NCI-H1417 treated with DMSO at 0.1 percent for 48 hours (cell line): ENCODE measurements at regions not wholly inside any gene's neighbourhood (a gene's known extent, or its start where the extent isn't known, plus 50 kb on each side); places are given as distances from the start of the nearest gene placed in this dataset.
"Not testable (repeated sequence)": the region's sequence is repeated elsewhere in the genome, so short reads cannot be mapped to it uniquely, and the experiment has no call there.

Experiments
- DNase-seq: peaks from one replicate; lab custom pipeline; 2025; lab: John Stamatoyannopoulos, UW

DNA sequence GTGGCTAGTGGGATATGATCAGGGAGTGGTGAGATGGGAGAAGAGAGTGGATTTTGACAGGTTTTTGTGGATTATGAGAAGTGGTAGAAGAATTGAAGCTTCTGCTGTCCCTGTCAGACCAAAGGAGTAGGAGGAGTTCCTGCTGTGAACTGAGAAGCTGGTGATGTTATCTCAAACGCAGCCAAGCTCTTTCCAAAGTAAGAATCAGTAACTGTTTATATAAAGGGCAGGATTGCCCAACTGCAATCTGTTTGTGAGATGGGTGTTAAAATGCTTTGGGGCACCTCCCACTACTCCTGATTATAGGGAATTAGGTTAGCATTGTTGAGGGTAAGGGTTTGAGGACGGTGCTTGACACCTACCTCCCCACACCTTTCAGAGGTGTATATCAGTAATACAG, 60.5 kb upstream of the USP25 start:
- DNase-seq: no peak

GRCh38 chr21:15671188-15671587, 58.6 kb upstream of the USP25 start:
- no peak for DNase-seq

GRCh38 chr21:15672578-15672977, 57.2 kb upstream of the USP25 start:
- DNase-seq: not testable (repeated sequence)

- DNase-seq: no peak
Observed at GRCh38 chr21:15676935-15677334, 52.8 kb upstream of the USP25 start.

GRCh38 chr21:15679630-15680029, 50.2 kb upstream of the USP25 start:
- DNase-seq: no peak
